A673 (cell line): ENCODE measurements at regions not wholly inside any gene's neighbourhood (a gene's known extent, or its start where the extent isn't known, plus 50 kb on each side); places are given as distances from the start of the nearest gene placed in this dataset.

Source experiments
- BruUV-seq: library from RNA; stranded (reverse); fragments of 400-500 nt; replicated peaks from 2 replicates; lab custom pipeline; 2021; lab: Mats Ljungman, UMichigan
- CTCF ChIA-PET: fragments of 300-600 bp; sonication (Branson Sonifier 250); formaldehyde crosslinking; loops from one replicate; lab custom pipeline; 2022; ENCODE audit warnings: antibody characterized with exemption; lab: Charles Lee
- POLR2A ChIA-PET: fragments of 300-600 bp; sonication (Branson Sonifier 250); formaldehyde crosslinking; loops from one replicate; lab custom pipeline; 2022; ENCODE audit warnings: antibody characterized with exemption; ENCODE audit not compliant: low non-redundant PET; lab: Charles Lee
- DNase-seq: peaks from one replicate; pipeline ENCODE4 v3.0.0-alpha.2; 2015; ENCODE audit warnings: low spot score
- H3K27ac ChIP-seq: fragments of 200-600 bp; sonication (generic); 2 replicates; pipeline ENCODE4 v1.5.1; 2016; ENCODE audit warnings: mixed run types, low read depth, mild to moderate bottlenecking, mixed read lengths, antibody characterized with exemption, low read length; ENCODE audit not compliant: poor library complexity, severe bottlenecking
- H3K27me3 ChIP-seq: fragments of 200-600 bp; sonication (generic); replicated peaks from 2 replicates; pipeline ENCODE4 v1.6.1; 2017; ENCODE audit warnings: mixed run types, low read depth, mild to moderate bottlenecking, mixed read lengths, antibody characterized with exemption, low read length; ENCODE audit not compliant: insufficient read depth, poor library complexity
- H3K36me3 ChIP-seq: fragments of 200-600 bp; sonication (generic); 2 replicates; pipeline ENCODE4 v1.6.1; 2016; ENCODE audit warnings: mixed run types, mild to moderate bottlenecking, mixed read lengths, antibody characterized with exemption, low read length; ENCODE audit not compliant: insufficient read depth, poor library complexity, severe bottlenecking
- H3K4me1 ChIP-seq: fragments of 200-600 bp; sonication (generic); 2 replicates; pipeline ENCODE4 v1.6.1; 2017; ENCODE audit warnings: mixed run types, mild to moderate bottlenecking, mixed read lengths, antibody characterized with exemption, low read length; ENCODE audit not compliant: insufficient read depth, poor library complexity, severe bottlenecking
- H3K4me3 ChIP-seq: fragments of 200-600 bp; sonication (generic); 2 replicates; pipeline ENCODE4 v1.5.1; 2016; ENCODE audit warnings: low read depth, mixed run types, mild to moderate bottlenecking, mixed read lengths, low read length; ENCODE audit not compliant: poor library complexity, severe bottlenecking
- H3K9me3 ChIP-seq: fragments of 200-600 bp; sonication (generic); 2 replicates; pipeline ENCODE4 v1.6.1; 2016; ENCODE audit warnings: mixed run types, low read depth, mild to moderate bottlenecking, mixed read lengths, antibody characterized with exemption, low read length; ENCODE audit not compliant: poor library complexity, severe bottlenecking
- CTCF ChIP-seq: fragments of 300-800, 200-600 bp; sonication (generic); conservative IDR thresholded peaks from 2 replicates; pipeline ENCODE4 v1.5.1; 2017; ENCODE audit warnings: low read depth, mild to moderate bottlenecking, antibody characterized with exemption, low read length, moderate library complexity, mixed read lengths
- EZH2 ChIP-seq: fragments of 200-600 bp; sonication (generic); IDR thresholded peaks from 2 replicates; pipeline ENCODE4 v1.6.1; 2017; ENCODE audit warnings: borderline replicate concordance, low read depth, mild to moderate bottlenecking, mixed read lengths, antibody characterized with exemption, low read length; ENCODE audit not compliant: poor library complexity, severe bottlenecking
- intact Hi-C: fragments of 100-400 bp; cut with micrococcal nuclease; formaldehyde crosslinking; loops from one replicate; pipeline ENCODE4 v1.10.0; 2022; ENCODE audit not compliant: unreplicated experiment

GRCh38 chr2:4618630-4619228 lies 915.4 kb downstream of the DCDC2C start:
- Histone ChIP-seq H3K27me3 (no peaks in the 10 kb centered on the region), H3K9me3 (peaks cover 7% of the 10 kb centered on the region), H3K4me3 (no peak overlapping the region), H3K36me3 (peaks cover 3% of the 10 kb centered on the region), H3K4me1 (peaks cover 19% of the 10 kb centered on the region), H3K27ac (peak overlapping the region; percentile 74)
- intact Hi-C loops = no loop called here
- TF ChIP-seq CTCF (no peak), EZH2 (no peak)
- BruUV-seq = no TSS peak
- ChIA-PET CTCF (no interaction called here), POLR2A (no interaction called here)
- DNase-seq = peak; percentile 75

DNA sequence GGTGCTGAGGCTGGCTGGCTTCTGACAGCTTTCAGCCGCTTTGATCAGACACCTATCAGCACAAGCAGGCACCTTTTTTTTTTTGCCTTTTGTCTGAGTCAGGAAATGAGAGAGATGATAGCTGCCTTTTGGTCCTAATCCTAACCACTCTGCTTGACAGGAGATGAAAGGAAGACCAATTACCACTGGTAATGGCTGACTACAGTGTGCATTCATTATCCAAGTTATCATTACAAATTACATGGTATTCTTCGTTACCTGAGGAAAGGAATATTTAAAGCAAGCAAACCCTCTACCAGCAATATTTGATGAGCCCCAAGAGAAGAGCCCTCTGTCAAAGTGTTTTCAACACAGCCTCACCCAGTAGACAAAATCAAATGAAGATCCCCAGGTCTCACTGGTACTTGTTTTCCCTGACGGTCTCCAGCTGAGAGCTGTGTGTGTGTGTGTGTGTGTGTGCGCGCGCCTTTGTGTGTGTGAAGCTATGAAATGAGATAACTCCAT lies 925.7 kb downstream of the DCDC2C start:
- Histone ChIP-seq H3K9me3 (no peaks in the 10 kb centered on the region), H3K27me3 (no peaks in the 10 kb centered on the region), H3K4me1 (peaks cover 16% of the 10 kb centered on the region), H3K4me3 (no peak overlapping the region), H3K36me3 (peaks cover 7% of the 10 kb centered on the region), H3K27ac (no peak overlapping the region)
- DNase-seq = no peak
- ChIA-PET CTCF (no interaction called here), POLR2A (interaction anchor here (0.6 kb wide), 1 partner anchor 29 kb away, joined by 5 read pairs; no protein-coding TSS in a partner anchor)
- intact Hi-C loops = no loop called here
- TF ChIP-seq CTCF (no peak), EZH2 (no peak)
- no TSS peak for BruUV-seq

- H3K9me3 ChIP-seq = no peaks in the 10 kb centered on the region
- no TSS peak for BruUV-seq
- peaks cover 4% of the 10 kb centered on the region for H3K36me3 ChIP-seq
- H3K4me3 ChIP-seq = no peak overlapping the region
- no peak overlapping the region for H3K27ac ChIP-seq
- ChIA-PET POLR2A (no interaction called here), CTCF (no interaction called here)
- TF ChIP-seq EZH2 (no peak), CTCF (no peak)
- H3K4me1 ChIP-seq = peaks cover 8% of the 10 kb centered on the region
- intact Hi-C loops = no loop called here
- H3K27me3 ChIP-seq = no peaks in the 10 kb centered on the region
- DNase-seq = no peak
Observed at GRCh38 chr2:4635289-4635688, 931.9 kb downstream of the DCDC2C start.
